ENCODE measurements at regions not wholly inside any gene's neighbourhood (a gene's known extent, or its start where the extent isn't known, plus 50 kb on each side); places are given as distances from the start of the nearest gene placed in this dataset.
A peak's percentile ranks its signal among the peaks of the same experiment; 100 is the strongest.

GRCh38 chr1:81498471-81499462 lies 302.0 kb upstream of the ADGRL2 start:
- DNase-seq (ENCODE audit: low read depth in 2 of 3, low spot score in 2 of 3) = no peak

- no peak for DNase-seq (ENCODE audit: low read depth in 2 of 3, low spot score in 2 of 3)
Measured at GRCh38 chr1:81496349-81496748, 304.4 kb upstream of the ADGRL2 start.

- DNase-seq (ENCODE audit: low read depth in 2 of 3, low spot score in 2 of 3) = no peak
Measured at GRCh38 chr1:81493102-81493869, 307.4 kb upstream of the ADGRL2 start.

- DNase-seq (ENCODE audit: low read depth in 2 of 3, low spot score in 2 of 3) = no peak
Measured at GRCh38 chr1:81492628-81493027, 308.1 kb upstream of the ADGRL2 start.

GRCh38 chr1:81490614-81491013 lies 310.1 kb upstream of the ADGRL2 start:
- no peak for DNase-seq (ENCODE audit: low read depth in 2 of 3, low spot score in 2 of 3)

- no peak for DNase-seq (ENCODE audit: low read depth in 2 of 3, low spot score in 2 of 3)
Measured at GRCh38 chr1:81489372-81489934, 311.3 kb upstream of the ADGRL2 start.

- DNase-seq (ENCODE audit: low read depth in 2 of 3, low spot score in 2 of 3) = no peak
Measured at GRCh38 chr1:81484284-81484683, 316.4 kb upstream of the ADGRL2 start.

- DNase-seq (ENCODE audit: low read depth in 2 of 3, low spot score in 2 of 3) = no peak
Measured at GRCh38 chr1:81478219-81478618, 322.5 kb upstream of the ADGRL2 start.

- peak in 2 of 3 donors; percentile 18 to 74 for DNase-seq (ENCODE audit: low read depth in 2 of 3, low spot score in 2 of 3)
Measured at GRCh38 chr1:81477710-81478109, 323.0 kb upstream of the ADGRL2 start.

- DNase-seq (ENCODE audit: low read depth in 2 of 3, low spot score in 2 of 3) = no peak
Measured at GRCh38 chr1:81472387-81472786, 328.3 kb upstream of the ADGRL2 start.

GRCh38 chr1:81471255-81471654 lies 329.5 kb upstream of the ADGRL2 start:
- DNase-seq (ENCODE audit: low read depth in 2 of 3, low spot score in 2 of 3) = no peak

- DNase-seq (ENCODE audit: low read depth in 2 of 3, low spot score in 2 of 3) = peak in 2 of 3 donors; percentile 24 to 72
Measured at GRCh38 chr1:81470275-81470674, 330.5 kb upstream of the ADGRL2 start.

GRCh38 chr1:81467383-81467782 lies 333.4 kb upstream of the ADGRL2 start:
- DNase-seq (ENCODE audit: low read depth in 2 of 3, low spot score in 2 of 3) = no peak

GRCh38 chr1:81466961-81467360 lies 333.8 kb upstream of the ADGRL2 start:
- DNase-seq (ENCODE audit: low read depth in 2 of 3, low spot score in 2 of 3) = no peak

GRCh38 chr1:81463936-81464837 lies 336.5 kb upstream of the ADGRL2 start:
- DNase-seq (ENCODE audit: low read depth in 2 of 3, low spot score in 2 of 3) = no peak

GRCh38 chr1:81459043-81459442 lies 341.7 kb upstream of the ADGRL2 start:
- DNase-seq (ENCODE audit: low read depth in 2 of 3, low spot score in 2 of 3) = no peak

GRCh38 chr1:81458186-81458585 lies 342.5 kb upstream of the ADGRL2 start:
- no peak for DNase-seq (ENCODE audit: low read depth in 2 of 3, low spot score in 2 of 3)

- no peak for DNase-seq (ENCODE audit: low read depth in 2 of 3, low spot score in 2 of 3)
Measured at GRCh38 chr1:81455481-81455880, 345.3 kb upstream of the ADGRL2 start.

GRCh38 chr1:81453971-81454370 lies 346.8 kb upstream of the ADGRL2 start:
- no peak for DNase-seq (ENCODE audit: low read depth in 2 of 3, low spot score in 2 of 3)

GRCh38 chr1:81453367-81453703 lies 347.4 kb upstream of the ADGRL2 start:
- DNase-seq (ENCODE audit: low read depth in 2 of 3, low spot score in 2 of 3) = no peak
